Esophagus (tissue), 2 donors: ENCODE measurements at regions not wholly inside any gene's neighbourhood (a gene's known extent, or its start where the extent isn't known, plus 50 kb on each side); places are given as distances from the start of the nearest gene placed in this dataset.

Source experiments
- H3K27ac ChIP-seq, 2 donors: one replicate each; pipeline ENCODE4 v1.5.1; 2013; ENCODE audit warnings: low read depth in 2 of 2, mild to moderate bottlenecking in 2 of 2, inconsistent platforms in 1 of 2, low read length in 1 of 2, moderate library complexity in 1 of 2
- H3K27me3 ChIP-seq, 2 donors: one replicate each; pipeline ENCODE4 v1.6.1; 2013; ENCODE audit warnings: low read length in 2 of 2, control low read depth in 1 of 2, mild to moderate bottlenecking in 1 of 2; ENCODE audit not compliant: insufficient read depth in 2 of 2, control insufficient read depth in 1 of 2
- H3K36me3 ChIP-seq, 2 donors: one replicate each; pipeline ENCODE4 v1.6.1; 2013; ENCODE audit warnings: low read length in 1 of 2; ENCODE audit not compliant: control insufficient read depth in 2 of 2, insufficient read depth in 2 of 2
- H3K4me1 ChIP-seq, 2 donors: one replicate each; pipeline ENCODE4 v1.6.1; 2013; ENCODE audit warnings: low read length in 1 of 2; ENCODE audit not compliant: control insufficient read depth in 2 of 2, insufficient read depth in 2 of 2
- H3K4me3 ChIP-seq, 2 donors: one replicate each; pipeline ENCODE4 v1.5.1; 2013; ENCODE audit warnings: low read length in 2 of 2, mild to moderate bottlenecking in 2 of 2, low read depth in 1 of 2, moderate library complexity in 1 of 2
- H3K9me3 ChIP-seq, 2 donors: one replicate each; pipeline ENCODE4 v1.6.1; 2013; ENCODE audit warnings: mild to moderate bottlenecking in 2 of 2, low read depth in 1 of 2, low read length in 1 of 2, moderate library complexity in 1 of 2; ENCODE audit not compliant: control insufficient read depth in 2 of 2, insufficient read depth in 1 of 2
- WGBS, 2 donors: extraction: QIAGEN DNeasy Blood & Tissue Kit; methylation state at CpG; one replicate each; pipeline ENCODE4 v1.1.7; 2013; 5-methylcytosine and 5-hydroxymethylcytosine counted together
- donor health status: healthy with polysubstance abuse.
- donor health status: Bipolar disorder and iron deficiency.

DNA sequence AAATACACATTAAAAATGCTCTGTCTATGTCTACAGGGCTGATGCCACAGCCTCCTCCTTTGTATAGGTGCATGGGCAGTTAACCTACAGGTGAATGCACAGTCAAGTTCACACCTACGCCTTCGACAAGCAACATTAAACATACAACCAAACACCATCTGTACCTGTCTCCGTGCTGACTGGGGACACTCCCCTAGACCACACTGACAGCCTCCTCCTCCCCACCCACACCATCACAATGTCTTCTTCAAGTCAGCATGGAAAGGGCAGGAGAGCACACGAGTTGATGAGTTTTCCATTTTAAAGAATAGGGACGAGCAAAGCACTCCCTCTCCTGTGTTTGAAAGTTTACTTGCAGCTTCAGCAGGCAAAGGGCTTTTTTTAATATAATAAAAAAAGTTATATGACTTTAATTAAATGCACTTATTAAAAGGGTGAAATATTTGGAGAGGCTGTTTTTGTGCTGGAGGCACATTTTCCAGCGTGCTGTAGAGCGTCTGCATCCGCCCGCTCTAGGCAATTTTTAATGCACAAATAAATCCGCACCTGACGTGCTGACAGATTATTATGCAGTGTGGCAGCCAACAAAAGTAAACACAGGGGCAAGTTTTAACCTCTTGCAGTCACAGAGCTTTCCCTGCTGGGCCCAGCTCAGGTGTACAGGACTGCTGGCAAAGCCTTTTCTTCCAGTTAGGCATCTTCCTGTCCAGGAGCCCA, 367.9 kb downstream of the SOX9 start:
- H3K27ac ChIP-seq = peak overlapping the region; percentile 23 to 69
- peaks cover 4 to 5% of the 10 kb centered on the region in 2 donors for H3K4me1 ChIP-seq
- H3K36me3 ChIP-seq = no peaks in the 10 kb centered on the region
- H3K9me3 ChIP-seq = no peaks in the 10 kb centered on the region
- no peaks in the 10 kb centered on the region for H3K27me3 ChIP-seq
- 23 to 27% methylated on average over 11 of the region's 11 CpGs for WGBS, 2 donors
- H3K4me3 ChIP-seq = no peak overlapping the region

DNA sequence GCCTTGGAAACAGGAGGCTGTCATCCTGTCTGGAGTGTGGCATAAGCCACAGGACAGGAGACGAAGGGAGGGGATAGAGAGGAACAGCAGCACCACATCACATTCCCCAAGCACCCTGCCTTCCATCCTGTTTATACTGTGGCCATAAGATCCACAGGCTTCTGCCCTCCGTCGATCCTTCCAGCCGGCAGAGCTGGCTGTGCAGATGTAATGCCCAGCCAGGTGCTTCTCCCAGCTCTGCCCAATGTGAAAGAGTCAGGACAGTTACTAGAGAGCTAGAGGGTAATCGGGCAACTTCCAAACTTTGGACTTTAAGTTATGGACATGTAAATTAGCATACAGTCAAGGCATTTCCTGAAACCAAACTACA, 368.4 kb downstream of the SOX9 start:
- WGBS, 2 donors = 27% methylated on average over 5 of the region's 5 CpGs
- no peaks in the 10 kb centered on the region for H3K27me3 ChIP-seq
- no peaks in the 10 kb centered on the region for H3K9me3 ChIP-seq
- peaks cover 4 to 5% of the 10 kb centered on the region in 2 donors for H3K4me1 ChIP-seq
- H3K36me3 ChIP-seq = no peaks in the 10 kb centered on the region
- H3K4me3 ChIP-seq = no peak overlapping the region
- peak overlapping the region; percentile 23 to 69 for H3K27ac ChIP-seq

GRCh38 chr17:72491102-72491501, 370.3 kb downstream of the SOX9 start:
- H3K27ac ChIP-seq = peak overlapping the region in 1 of 2 donors; percentile 15
- H3K4me1 ChIP-seq = peaks cover 4 to 5% of the 10 kb centered on the region in 2 donors
- H3K36me3 ChIP-seq = no peaks in the 10 kb centered on the region
- H3K4me3 ChIP-seq = no peak overlapping the region
- no peaks in the 10 kb centered on the region for H3K27me3 ChIP-seq
- H3K9me3 ChIP-seq = no peaks in the 10 kb centered on the region
- 61 to 66% methylated on average over 2 of the region's 2 CpGs for WGBS, 2 donors

DNA sequence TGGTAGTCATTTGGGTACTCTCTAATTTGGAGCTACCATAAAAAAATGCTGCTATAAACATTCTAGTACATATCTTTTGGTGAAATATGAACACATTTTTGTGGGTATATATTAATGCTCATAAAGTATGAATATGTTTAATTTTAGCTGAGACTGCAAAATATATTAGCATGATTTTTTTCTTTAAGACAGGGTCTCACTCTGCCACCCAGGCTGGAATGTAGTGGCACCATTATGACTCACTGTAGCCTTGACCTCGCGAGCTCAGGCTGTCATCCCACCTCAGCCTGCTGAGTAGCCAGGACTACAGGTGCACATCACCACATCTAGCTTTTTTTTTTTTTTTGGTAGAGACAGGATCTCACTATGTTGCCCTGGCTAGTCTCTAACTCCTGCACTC, 371.7 kb downstream of the SOX9 start:
- Histone ChIP-seq H3K4me1 (peaks cover 4 to 5% of the 10 kb centered on the region in 2 donors), H3K36me3 (no peaks in the 10 kb centered on the region), H3K27ac (no peak overlapping the region), H3K9me3 (no peaks in the 10 kb centered on the region), H3K27me3 (no peaks in the 10 kb centered on the region), H3K4me3 (no peak overlapping the region)
- WGBS, 2 donors = 96 to 97% methylated on average over 2 of the region's 2 CpGs

- no peaks in the 10 kb centered on the region for H3K9me3 ChIP-seq
- H3K4me1 ChIP-seq = peaks cover 3 to 5% of the 10 kb centered on the region in 2 donors
- no peak overlapping the region for H3K27ac ChIP-seq
- 82 to 90% methylated on average over 5 of the region's 5 CpGs for WGBS, 2 donors
- no peaks in the 10 kb centered on the region for H3K27me3 ChIP-seq
- no peak overlapping the region for H3K4me3 ChIP-seq
- H3K36me3 ChIP-seq = no peaks in the 10 kb centered on the region
Observed at GRCh38 chr17:72492941-72493340, 372.1 kb downstream of the SOX9 start.

DNA sequence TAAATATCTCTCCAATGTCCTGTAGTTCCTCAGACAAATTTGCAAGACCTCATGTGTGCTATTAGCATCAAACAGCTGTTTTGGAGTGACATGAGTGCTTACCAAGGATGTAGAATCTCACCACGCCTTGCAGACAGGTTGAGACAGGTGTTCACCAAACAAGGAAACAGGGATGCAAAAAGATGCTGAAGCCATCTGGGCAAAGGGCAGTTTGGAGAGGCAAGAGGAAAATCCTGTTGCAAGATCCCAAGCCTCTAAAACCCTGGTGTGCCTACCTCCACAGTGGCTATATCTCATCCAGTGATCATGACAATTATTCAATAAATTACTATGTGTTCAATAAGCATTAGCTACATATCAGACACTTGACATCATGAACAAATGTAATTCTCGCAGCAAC, 373.7 kb downstream of the SOX9 start:
- WGBS, 2 donors = 69 to 70% methylated on average over 2 of the region's 2 CpGs
- H3K27me3 ChIP-seq = no peaks in the 10 kb centered on the region

DNA sequence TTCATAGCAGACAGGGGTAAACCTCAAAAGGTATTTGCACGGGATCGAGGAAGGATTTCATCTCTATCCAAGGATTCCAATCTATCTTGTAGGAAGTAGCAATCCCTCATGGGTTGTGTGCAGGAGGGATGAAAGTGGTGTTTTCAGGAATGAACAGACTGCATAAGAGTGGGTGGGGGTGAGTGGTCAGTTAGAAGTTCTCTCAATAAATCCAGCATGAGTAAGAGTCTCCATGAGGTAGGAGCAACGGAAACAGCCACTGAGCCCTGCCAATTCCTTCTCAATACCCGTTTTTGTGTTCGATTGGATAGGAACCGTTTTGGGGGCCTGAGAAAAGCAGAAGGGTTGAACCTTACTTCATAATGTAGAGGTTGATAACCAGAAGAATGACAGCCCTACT, 375.6 kb downstream of the SOX9 start:
- H3K4me1 ChIP-seq = no peaks in the 10 kb centered on the region
- H3K27ac ChIP-seq = no peak overlapping the region
- no peaks in the 10 kb centered on the region for H3K36me3 ChIP-seq
- H3K4me3 ChIP-seq = no peak overlapping the region
- WGBS, 2 donors = 82 to 86% methylated on average over 6 of the region's 6 CpGs
- H3K27me3 ChIP-seq = no peaks in the 10 kb centered on the region
- H3K9me3 ChIP-seq = no peaks in the 10 kb centered on the region

More for the DNA sequence above, 373.7 kb downstream of the SOX9 start:
- no peaks in the 10 kb centered on the region for H3K36me3 ChIP-seq
- H3K9me3 ChIP-seq = no peaks in the 10 kb centered on the region
- H3K4me1 ChIP-seq = no peaks in the 10 kb centered on the region
- no peak overlapping the region for H3K27ac ChIP-seq
- no peak overlapping the region for H3K4me3 ChIP-seq

DNA sequence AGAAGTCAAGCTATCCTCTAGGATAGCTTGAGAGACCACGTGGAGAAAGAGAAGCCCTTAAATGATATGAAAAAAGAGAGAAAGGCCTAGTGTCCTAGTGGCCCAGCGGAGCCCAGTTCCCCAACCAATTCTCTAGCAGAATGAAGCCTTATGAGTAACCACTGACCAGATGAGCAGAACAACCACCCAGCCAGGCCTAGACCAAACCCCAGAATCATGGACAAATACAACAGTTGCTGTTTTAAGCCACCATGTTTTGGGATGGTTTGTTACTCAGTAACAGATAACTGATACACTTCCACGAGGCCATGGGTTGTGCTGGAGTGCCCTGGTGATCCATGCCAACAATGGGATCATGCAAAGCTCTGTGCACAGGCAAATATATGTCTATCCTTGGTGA, 377.1 kb downstream of the SOX9 start:
- no peak overlapping the region for H3K4me3 ChIP-seq
- H3K4me1 ChIP-seq = peaks cover 4 to 8% of the 10 kb centered on the region in 2 donors
- no peaks in the 10 kb centered on the region for H3K27me3 ChIP-seq
- H3K27ac ChIP-seq = no peak overlapping the region
- WGBS, 2 donors = 87 to 88% methylated on average over 3 of the region's 3 CpGs
- no peaks in the 10 kb centered on the region for H3K9me3 ChIP-seq
- H3K36me3 ChIP-seq = no peaks in the 10 kb centered on the region

- no peak overlapping the region for H3K27ac ChIP-seq
- H3K4me3 ChIP-seq = no peak overlapping the region
- H3K36me3 ChIP-seq = no peaks in the 10 kb centered on the region
- H3K4me1 ChIP-seq = peaks cover 4 to 10% of the 10 kb centered on the region in 2 donors
- no peaks in the 10 kb centered on the region for H3K27me3 ChIP-seq
- WGBS, 2 donors = 64 to 68% methylated on average over 4 of the region's 4 CpGs
- H3K9me3 ChIP-seq = no peaks in the 10 kb centered on the region
Observed at GRCh38 chr17:72498364-72499210, 377.8 kb downstream of the SOX9 start.
